Right renal pelvis (tissue), 4 donors: ENCODE measurements at regions not wholly inside any gene's neighbourhood (a gene's known extent, or its start where the extent isn't known, plus 50 kb on each side); places are given as distances from the start of the nearest gene placed in this dataset.

Experiments
- DNase-seq, 4 donors: peaks; one replicate each; pipeline ENCODE4 v3.0.0-alpha.2; 2013; ENCODE audit warnings: low read depth in 4 of 4, low spot score in 3 of 4, missing footprints in 1 of 4

- no peak for DNase-seq
These were observed 92.9 kb downstream of the TXNL1 start for GRCh38 chr18:56545464-56545863.

GRCh38 chr18:56542476-56542875, 95.9 kb downstream of the TXNL1 start:
- DNase-seq = no peak

- no peak for DNase-seq
These were observed 96.6 kb downstream of the TXNL1 start for GRCh38 chr18:56541793-56542192.

- no peak for DNase-seq
These were observed 97.1 kb downstream of the TXNL1 start for GRCh38 chr18:56541340-56541739.

- DNase-seq = no peak
These were observed 99.6 kb downstream of the TXNL1 start for GRCh38 chr18:56538746-56539145.

- no peak for DNase-seq
These were observed 106.1 kb downstream of the TXNL1 start for GRCh38 chr18:56532176-56532840.

GRCh38 chr18:56522816-56523215, 115.6 kb downstream of the TXNL1 start:
- DNase-seq = no peak

GRCh38 chr18:56521263-56521662, 117.1 kb downstream of the TXNL1 start:
- no peak for DNase-seq

- DNase-seq = no peak
These were observed 120.6 kb downstream of the TXNL1 start for GRCh38 chr18:56517761-56518160.

GRCh38 chr18:56517196-56517595, 121.2 kb downstream of the TXNL1 start:
- DNase-seq = no peak

GRCh38 chr18:56516789-56517188, 121.6 kb downstream of the TXNL1 start:
- no peak for DNase-seq

GRCh38 chr18:56515522-56515921, 122.9 kb downstream of the TXNL1 start:
- DNase-seq = no peak

GRCh38 chr18:56511996-56512395, 126.4 kb downstream of the TXNL1 start:
- DNase-seq = no peak

- no peak for DNase-seq
These were observed 128.3 kb downstream of the TXNL1 start for GRCh38 chr18:56510108-56510507.

- DNase-seq = peak in 2 of 4 donors; percentile 11 to 26
These were observed 128.7 kb downstream of the TXNL1 start for GRCh38 chr18:56509656-56510055.

- DNase-seq = no peak
These were observed 129.9 kb downstream of the TXNL1 start for GRCh38 chr18:56508370-56509036.

- DNase-seq = no peak
These were observed 132.4 kb downstream of the TXNL1 start for GRCh38 chr18:56505971-56506370.

GRCh38 chr18:56505293-56505692, 133.1 kb downstream of the TXNL1 start:
- no peak for DNase-seq

- no peak for DNase-seq
These were observed 136.5 kb downstream of the TXNL1 start for GRCh38 chr18:56501896-56502295.

- DNase-seq = no peak
These were observed 142.5 kb downstream of the TXNL1 start for GRCh38 chr18:56495884-56496283.

- DNase-seq = no peak
These were observed 144.9 kb downstream of the TXNL1 start for GRCh38 chr18:56493531-56493930.

GRCh38 chr18:56492136-56492535, 146.3 kb downstream of the TXNL1 start:
- no peak for DNase-seq
